Panc1 (cell line): ENCODE measurements at regions not wholly inside any gene's neighbourhood (a gene's known extent, or its start where the extent isn't known, plus 50 kb on each side); places are given as distances from the start of the nearest gene placed in this dataset.

Experiments
- POLR2AphosphoS5 ChIP-seq: IDR thresholded peaks from 2 replicates; pipeline ENCODE4 v1.6.1; 2012; ENCODE audit warnings: mild to moderate bottlenecking, low read depth, low read length, moderate library complexity
- SIN3A ChIP-seq: IDR thresholded peaks from 2 replicates; pipeline ENCODE4 v1.6.1; 2012; ENCODE audit warnings: low read depth, mild to moderate bottlenecking, low read length, moderate library complexity, borderline replicate concordance; ENCODE audit not compliant: insufficient read depth
- TCF7L2 ChIP-seq: IDR thresholded peaks from 2 replicates; pipeline ENCODE4 v1.6.1; 2011; ENCODE audit warnings: mild to moderate bottlenecking, low read depth, low read length, inconsistent platforms
- TF ChIP-seq, protein P1 (sequence below): fragments of 450-650 bp; IDR thresholded peaks from 2 replicates; pipeline ENCODE4 v1.5.1; 2017; ENCODE audit warnings: mild to moderate bottlenecking
- TF ChIP-seq, protein P2 (sequence below), 2 experiments: IDR thresholded peaks; 2 replicates each; pipeline ENCODE4 v1.6.1; 2011 to 2012; ENCODE audit warnings: low read depth in 2 of 2, control low read depth in 1 of 2, low read length in 1 of 2, mild to moderate bottlenecking in 1 of 2, moderate library complexity in 1 of 2; ENCODE audit not compliant: insufficient read depth in 1 of 2

DNA sequence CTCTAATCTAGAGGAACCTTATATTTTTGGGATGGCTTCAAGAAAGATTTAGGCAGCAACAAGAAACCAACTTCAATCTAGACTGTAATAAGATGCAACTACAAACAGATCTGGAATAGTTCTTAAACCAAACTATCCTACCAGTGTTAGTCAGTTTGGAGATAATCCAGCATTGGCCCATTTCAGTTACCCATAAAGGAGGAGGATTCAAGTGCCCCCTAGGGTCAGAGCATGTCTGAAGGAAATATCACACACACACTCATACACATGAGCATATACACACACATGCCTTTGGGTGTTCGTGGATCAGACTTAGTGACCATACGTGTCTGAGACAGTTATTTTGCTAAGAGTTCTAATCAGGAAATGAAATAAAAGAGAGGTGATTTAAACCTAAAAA, 261.2 kb downstream of the ADAMTS20 start:
- TF ChIP-seq, protein P1, sequence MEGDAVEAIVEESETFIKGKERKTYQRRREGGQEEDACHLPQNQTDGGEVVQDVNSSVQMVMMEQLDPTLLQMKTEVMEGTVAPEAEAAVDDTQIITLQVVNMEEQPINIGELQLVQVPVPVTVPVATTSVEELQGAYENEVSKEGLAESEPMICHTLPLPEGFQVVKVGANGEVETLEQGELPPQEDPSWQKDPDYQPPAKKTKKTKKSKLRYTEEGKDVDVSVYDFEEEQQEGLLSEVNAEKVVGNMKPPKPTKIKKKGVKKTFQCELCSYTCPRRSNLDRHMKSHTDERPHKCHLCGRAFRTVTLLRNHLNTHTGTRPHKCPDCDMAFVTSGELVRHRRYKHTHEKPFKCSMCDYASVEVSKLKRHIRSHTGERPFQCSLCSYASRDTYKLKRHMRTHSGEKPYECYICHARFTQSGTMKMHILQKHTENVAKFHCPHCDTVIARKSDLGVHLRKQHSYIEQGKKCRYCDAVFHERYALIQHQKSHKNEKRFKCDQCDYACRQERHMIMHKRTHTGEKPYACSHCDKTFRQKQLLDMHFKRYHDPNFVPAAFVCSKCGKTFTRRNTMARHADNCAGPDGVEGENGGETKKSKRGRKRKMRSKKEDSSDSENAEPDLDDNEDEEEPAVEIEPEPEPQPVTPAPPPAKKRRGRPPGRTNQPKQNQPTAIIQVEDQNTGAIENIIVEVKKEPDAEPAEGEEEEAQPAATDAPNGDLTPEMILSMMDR = no peak
- TF ChIP-seq POLR2AphosphoS5 (no peak), TCF7L2 (no peak), SIN3A (no peak)
- TF ChIP-seq, protein P2, sequence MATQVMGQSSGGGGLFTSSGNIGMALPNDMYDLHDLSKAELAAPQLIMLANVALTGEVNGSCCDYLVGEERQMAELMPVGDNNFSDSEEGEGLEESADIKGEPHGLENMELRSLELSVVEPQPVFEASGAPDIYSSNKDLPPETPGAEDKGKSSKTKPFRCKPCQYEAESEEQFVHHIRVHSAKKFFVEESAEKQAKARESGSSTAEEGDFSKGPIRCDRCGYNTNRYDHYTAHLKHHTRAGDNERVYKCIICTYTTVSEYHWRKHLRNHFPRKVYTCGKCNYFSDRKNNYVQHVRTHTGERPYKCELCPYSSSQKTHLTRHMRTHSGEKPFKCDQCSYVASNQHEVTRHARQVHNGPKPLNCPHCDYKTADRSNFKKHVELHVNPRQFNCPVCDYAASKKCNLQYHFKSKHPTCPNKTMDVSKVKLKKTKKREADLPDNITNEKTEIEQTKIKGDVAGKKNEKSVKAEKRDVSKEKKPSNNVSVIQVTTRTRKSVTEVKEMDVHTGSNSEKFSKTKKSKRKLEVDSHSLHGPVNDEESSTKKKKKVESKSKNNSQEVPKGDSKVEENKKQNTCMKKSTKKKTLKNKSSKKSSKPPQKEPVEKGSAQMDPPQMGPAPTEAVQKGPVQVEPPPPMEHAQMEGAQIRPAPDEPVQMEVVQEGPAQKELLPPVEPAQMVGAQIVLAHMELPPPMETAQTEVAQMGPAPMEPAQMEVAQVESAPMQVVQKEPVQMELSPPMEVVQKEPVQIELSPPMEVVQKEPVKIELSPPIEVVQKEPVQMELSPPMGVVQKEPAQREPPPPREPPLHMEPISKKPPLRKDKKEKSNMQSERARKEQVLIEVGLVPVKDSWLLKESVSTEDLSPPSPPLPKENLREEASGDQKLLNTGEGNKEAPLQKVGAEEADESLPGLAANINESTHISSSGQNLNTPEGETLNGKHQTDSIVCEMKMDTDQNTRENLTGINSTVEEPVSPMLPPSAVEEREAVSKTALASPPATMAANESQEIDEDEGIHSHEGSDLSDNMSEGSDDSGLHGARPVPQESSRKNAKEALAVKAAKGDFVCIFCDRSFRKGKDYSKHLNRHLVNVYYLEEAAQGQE (IDR thresholded peaks at IDR 0.05; ENCODE audit: insufficient read depth in 1 of 2, low read depth in 2 of 2, low read length in 1 of 2) = no peak
